ENCODE measurements at regions not wholly inside any gene's neighbourhood (a gene's known extent, or its start where the extent isn't known, plus 50 kb on each side); places are given as distances from the start of the nearest gene placed in this dataset.

GRCh38 chr10:124265776-124266467, 152.8 kb downstream of the OAT start:
- H3K27ac Mint-ChIP-seq = no peak overlapping the region
- no peak overlapping the region for H3K4me3 Mint-ChIP-seq
- no peaks in the 10 kb centered on the region for H3K4me1 Mint-ChIP-seq
- ATAC-seq = no peak
- H3K36me3 Mint-ChIP-seq = no peaks in the 10 kb centered on the region
- ChIA-PET POLR2A (no interaction called here), CTCF (interaction anchor here (1.5 kb wide), 1 partner anchor 123 kb away, joined by 5 read pairs; no protein-coding TSS in a partner anchor)
- peaks cover 7% of the 10 kb centered on the region for H3K27me3 Mint-ChIP-seq (ENCODE audit: low read depth)
- TF ChIP-seq ATF3 (CRISPR knock-in tag; conservative IDR thresholded peaks at IDR 0.05) (no peak), ZBTB21 (CRISPR knock-in tag; IDR thresholded peaks at IDR 0.05; ENCODE audit: borderline replicate concordance) (no peak), NR3C1 (CRISPR knock-in tag; conservative IDR thresholded peaks at IDR 0.05; ENCODE audit: low read depth) (no peak), NFE2L1 (CRISPR knock-in tag; IDR thresholded peaks at IDR 0.05) (no peak), ZNF232 (CRISPR knock-in tag; IDR thresholded peaks at IDR 0.05) (no peak), EMX1 (CRISPR knock-in tag; IDR thresholded peaks at IDR 0.05) (no peak), ZNF425 (CRISPR knock-in tag; conservative IDR thresholded peaks at IDR 0.05) (no peak), MYBL2 (CRISPR knock-in tag; IDR thresholded peaks at IDR 0.05) (no peak), ETV6 (CRISPR knock-in tag; IDR thresholded peaks at IDR 0.05) (no peak), ZNF423 (CRISPR knock-in tag; IDR thresholded peaks at IDR 0.05) (no peak), ZNF396 (CRISPR knock-in tag; IDR thresholded peaks at IDR 0.05; ENCODE audit: borderline replicate concordance) (no peak), RELA (CRISPR knock-in tag; IDR thresholded peaks at IDR 0.05; ENCODE audit: borderline replicate concordance) (no peak), ATF6 (CRISPR knock-in tag; IDR thresholded peaks at IDR 0.05) (no peak), TEAD4 (CRISPR knock-in tag; IDR thresholded peaks at IDR 0.05) (no peak)
- TF ChIP-seq, protein P1, sequence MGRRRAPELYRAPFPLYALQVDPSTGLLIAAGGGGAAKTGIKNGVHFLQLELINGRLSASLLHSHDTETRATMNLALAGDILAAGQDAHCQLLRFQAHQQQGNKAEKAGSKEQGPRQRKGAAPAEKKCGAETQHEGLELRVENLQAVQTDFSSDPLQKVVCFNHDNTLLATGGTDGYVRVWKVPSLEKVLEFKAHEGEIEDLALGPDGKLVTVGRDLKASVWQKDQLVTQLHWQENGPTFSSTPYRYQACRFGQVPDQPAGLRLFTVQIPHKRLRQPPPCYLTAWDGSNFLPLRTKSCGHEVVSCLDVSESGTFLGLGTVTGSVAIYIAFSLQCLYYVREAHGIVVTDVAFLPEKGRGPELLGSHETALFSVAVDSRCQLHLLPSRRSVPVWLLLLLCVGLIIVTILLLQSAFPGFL (CRISPR knock-in tag; IDR thresholded peaks at IDR 0.05; ENCODE audit: borderline replicate concordance) = no peak
- TF ChIP-seq, protein P2, sequence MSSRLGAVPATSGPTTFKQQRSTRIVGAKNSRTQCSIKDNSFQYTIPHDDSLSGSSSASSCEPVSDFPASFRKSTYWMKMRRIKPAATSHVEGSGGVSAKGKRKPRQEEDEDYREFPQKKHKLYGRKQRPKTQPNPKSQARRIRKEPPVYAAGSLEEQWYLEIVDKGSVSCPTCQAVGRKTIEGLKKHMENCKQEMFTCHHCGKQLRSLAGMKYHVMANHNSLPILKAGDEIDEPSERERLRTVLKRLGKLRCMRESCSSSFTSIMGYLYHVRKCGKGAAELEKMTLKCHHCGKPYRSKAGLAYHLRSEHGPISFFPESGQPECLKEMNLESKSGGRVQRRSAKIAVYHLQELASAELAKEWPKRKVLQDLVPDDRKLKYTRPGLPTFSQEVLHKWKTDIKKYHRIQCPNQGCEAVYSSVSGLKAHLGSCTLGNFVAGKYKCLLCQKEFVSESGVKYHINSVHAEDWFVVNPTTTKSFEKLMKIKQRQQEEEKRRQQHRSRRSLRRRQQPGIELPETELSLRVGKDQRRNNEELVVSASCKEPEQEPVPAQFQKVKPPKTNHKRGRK (CRISPR knock-in tag; IDR thresholded peaks at IDR 0.05; ENCODE audit: borderline replicate concordance) = no peak
- TF ChIP-seq, protein P3, sequence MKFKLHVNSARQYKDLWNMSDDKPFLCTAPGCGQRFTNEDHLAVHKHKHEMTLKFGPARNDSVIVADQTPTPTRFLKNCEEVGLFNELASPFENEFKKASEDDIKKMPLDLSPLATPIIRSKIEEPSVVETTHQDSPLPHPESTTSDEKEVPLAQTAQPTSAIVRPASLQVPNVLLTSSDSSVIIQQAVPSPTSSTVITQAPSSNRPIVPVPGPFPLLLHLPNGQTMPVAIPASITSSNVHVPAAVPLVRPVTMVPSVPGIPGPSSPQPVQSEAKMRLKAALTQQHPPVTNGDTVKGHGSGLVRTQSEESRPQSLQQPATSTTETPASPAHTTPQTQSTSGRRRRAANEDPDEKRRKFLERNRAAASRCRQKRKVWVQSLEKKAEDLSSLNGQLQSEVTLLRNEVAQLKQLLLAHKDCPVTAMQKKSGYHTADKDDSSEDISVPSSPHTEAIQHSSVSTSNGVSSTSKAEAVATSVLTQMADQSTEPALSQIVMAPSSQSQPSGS (CRISPR knock-in tag; IDR thresholded peaks at IDR 0.05; ENCODE audit: borderline replicate concordance, low read depth) = no peak
- TF ChIP-seq, protein P4, sequence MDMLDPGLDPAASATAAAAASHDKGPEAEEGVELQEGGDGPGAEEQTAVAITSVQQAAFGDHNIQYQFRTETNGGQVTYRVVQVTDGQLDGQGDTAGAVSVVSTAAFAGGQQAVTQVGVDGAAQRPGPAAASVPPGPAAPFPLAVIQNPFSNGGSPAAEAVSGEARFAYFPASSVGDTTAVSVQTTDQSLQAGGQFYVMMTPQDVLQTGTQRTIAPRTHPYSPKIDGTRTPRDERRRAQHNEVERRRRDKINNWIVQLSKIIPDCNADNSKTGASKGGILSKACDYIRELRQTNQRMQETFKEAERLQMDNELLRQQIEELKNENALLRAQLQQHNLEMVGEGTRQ (CRISPR knock-in tag; IDR thresholded peaks at IDR 0.05) = no peak
- TF ChIP-seq, protein P5, sequence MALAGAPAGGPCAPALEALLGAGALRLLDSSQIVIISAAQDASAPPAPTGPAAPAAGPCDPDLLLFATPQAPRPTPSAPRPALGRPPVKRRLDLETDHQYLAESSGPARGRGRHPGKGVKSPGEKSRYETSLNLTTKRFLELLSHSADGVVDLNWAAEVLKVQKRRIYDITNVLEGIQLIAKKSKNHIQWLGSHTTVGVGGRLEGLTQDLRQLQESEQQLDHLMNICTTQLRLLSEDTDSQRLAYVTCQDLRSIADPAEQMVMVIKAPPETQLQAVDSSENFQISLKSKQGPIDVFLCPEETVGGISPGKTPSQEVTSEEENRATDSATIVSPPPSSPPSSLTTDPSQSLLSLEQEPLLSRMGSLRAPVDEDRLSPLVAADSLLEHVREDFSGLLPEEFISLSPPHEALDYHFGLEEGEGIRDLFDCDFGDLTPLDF (CRISPR knock-in tag; IDR thresholded peaks at IDR 0.05) = no peak
- TF ChIP-seq, protein P6, sequence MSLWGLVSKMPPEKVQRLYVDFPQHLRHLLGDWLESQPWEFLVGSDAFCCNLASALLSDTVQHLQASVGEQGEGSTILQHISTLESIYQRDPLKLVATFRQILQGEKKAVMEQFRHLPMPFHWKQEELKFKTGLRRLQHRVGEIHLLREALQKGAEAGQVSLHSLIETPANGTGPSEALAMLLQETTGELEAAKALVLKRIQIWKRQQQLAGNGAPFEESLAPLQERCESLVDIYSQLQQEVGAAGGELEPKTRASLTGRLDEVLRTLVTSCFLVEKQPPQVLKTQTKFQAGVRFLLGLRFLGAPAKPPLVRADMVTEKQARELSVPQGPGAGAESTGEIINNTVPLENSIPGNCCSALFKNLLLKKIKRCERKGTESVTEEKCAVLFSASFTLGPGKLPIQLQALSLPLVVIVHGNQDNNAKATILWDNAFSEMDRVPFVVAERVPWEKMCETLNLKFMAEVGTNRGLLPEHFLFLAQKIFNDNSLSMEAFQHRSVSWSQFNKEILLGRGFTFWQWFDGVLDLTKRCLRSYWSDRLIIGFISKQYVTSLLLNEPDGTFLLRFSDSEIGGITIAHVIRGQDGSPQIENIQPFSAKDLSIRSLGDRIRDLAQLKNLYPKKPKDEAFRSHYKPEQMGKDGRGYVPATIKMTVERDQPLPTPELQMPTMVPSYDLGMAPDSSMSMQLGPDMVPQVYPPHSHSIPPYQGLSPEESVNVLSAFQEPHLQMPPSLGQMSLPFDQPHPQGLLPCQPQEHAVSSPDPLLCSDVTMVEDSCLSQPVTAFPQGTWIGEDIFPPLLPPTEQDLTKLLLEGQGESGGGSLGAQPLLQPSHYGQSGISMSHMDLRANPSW (CRISPR knock-in tag; conservative IDR thresholded peaks at IDR 0.05; ENCODE audit: low read depth) = no peak
- H3K9me3 Mint-ChIP-seq = no peaks in the 10 kb centered on the region
- no peak for DNase-seq (ENCODE audit: low spot score)

Data from WTC11 (cell line).